Heart right ventricle (tissue), 16 donors: ENCODE measurements at regions not wholly inside any gene's neighbourhood (a gene's known extent, or its start where the extent isn't known, plus 50 kb on each side); places are given as distances from the start of the nearest gene placed in this dataset.

Experiments
- ATAC-seq, 8 donors: fragments of 200-7000 bp; cut with Tn5 transposase; one replicate each; pipeline ENCODE4 v1.9.1; 2020; ENCODE audit warnings: mild to moderate bottlenecking in 8 of 8, moderate library complexity in 8 of 8, moderate number of reproducible peaks in 1 of 8
- DNase-seq, 2 donors: peaks; one replicate each; pipeline ENCODE4 v3.0.0-alpha.2; 2020
- H3K27ac ChIP-seq, 10 donors: fragments of 200-600 bp; sonication (generic) in 2 of 10; one replicate each; pipeline versions ENCODE4 v1.5.0 to v1.8.0; 2020 to 2022; ENCODE audit warnings: mild to moderate bottlenecking in 3 of 10
- H3K27me3 ChIP-seq, 7 donors: fragments of 200-600 bp; one replicate each; pipeline ENCODE4 v1.8.0; 2021 to 2022; ENCODE audit warnings: mild to moderate bottlenecking in 2 of 7
- H3K36me3 ChIP-seq, 9 donors: fragments of 200-600 bp; sonication (generic) in 1 of 9; one replicate each; pipeline versions ENCODE4 v1.5.0 to v1.8.0; 2020 to 2022; ENCODE audit warnings: mild to moderate bottlenecking in 2 of 9
- H3K4me1 ChIP-seq, 9 donors: fragments of 200-600 bp; sonication (generic) in 1 of 9; one replicate each; pipeline versions ENCODE4 v1.5.0 to v1.8.0; 2020 to 2022; ENCODE audit warnings: mild to moderate bottlenecking in 4 of 9
- H3K4me3 ChIP-seq, 10 donors: fragments of 200-600 bp; sonication (generic) in 2 of 10; one replicate each; pipeline versions ENCODE4 v1.5.0 to v1.8.0; 2020 to 2022; ENCODE audit warnings: mild to moderate bottlenecking in 7 of 10, moderate library complexity in 2 of 10
- H3K9me3 ChIP-seq, 11 donors: fragments of 200-600 bp in 10 of 11; sonication (generic) in 2 of 11; one replicate each; pipeline versions ENCODE4 v1.5.0 to v1.8.0; 2013 to 2022; ENCODE audit warnings: mild to moderate bottlenecking in 2 of 11, control low read depth in 1 of 11, moderate library complexity in 1 of 11
- CTCF ChIP-seq, 9 donors: fragments of 200-600 bp; sonication (generic) in 2 of 9; IDR thresholded peaks; one replicate each; pipeline versions ENCODE4 v1.5.0 to v1.8.0; 2021 to 2022; ENCODE audit warnings: antibody characterized with exemption in 9 of 9, mild to moderate bottlenecking in 5 of 9, moderate library complexity in 1 of 9
- WGBS, 2 donors: extraction: QIAGEN DNeasy Blood & Tissue Kit; methylation state at CpG; one replicate each; pipeline ENCODE4 v1.1.7; 2013; ENCODE audit warnings: inconsistent platforms in 1 of 2; 5-methylcytosine and 5-hydroxymethylcytosine counted together
- intact Hi-C, 10 donors: fragments of 100-400 bp; cut with DNase I; formaldehyde crosslinking; loops; one replicate each; pipeline versions ENCODE4 v1.11.1 to v1.14.2; 2022
- donor health status: Arrhythmogenic right ventricular cardiomyopathy.
- donor health status: ischemic (EF 13 %, LVEDD 7.1; RV severe dilation, severe dysfunction).
- donor health status: healthy with polysubstance abuse.
- donor health status: DM: no; HTN: yes; CAD: no.
- donor health status: DM: no; HTN: no; CAD: no.
- donor health status: ischemic (EF 25% LVEDD 6.9; RV normal size, moderate dysfunction).
- donor health status: ischemic (EF 25% LVEDD 5.7; RV mildly dilated, moderate dysfunction).
- donor health status: healthy.
- donor health status: DM: yes; HTN: yes; CAD: no.
- donor health status: Ischemic cardiomyopathy.
- donor health status: ischemic (EF 35%, LVEDD 5.7; RV mildly dilated, moderate dysfunction).
- donor health status: nonischemic (EF 11% LVEDD 7.7; RV severe dilation, severe dysfunction).
- donor health status: DM: yes; HTN: yes; CAD: no.
- donor health status: PGD.
- donor health status: ischemic (EF 29% LVEDD 5.4; RV normal size, mild dysfunction).
- donor health status: nonischemic (EF 23%, LVEDD 6.1; RV moderate dilation, normal function).

- 73 to 83% methylated on average over 10 of the region's 10 CpGs for WGBS, 2 donors
- no peak overlapping the region for H3K27ac ChIP-seq
- no peaks in the 10 kb centered on the region for H3K9me3 ChIP-seq
- peaks cover 0 to 11% (median 7%) of the 10 kb centered on the region in 7 donors for H3K27me3 ChIP-seq
- TF ChIP-seq CTCF (IDR thresholded peaks at IDR 0.05) = no peak
- ATAC-seq (no peak), DNase-seq (no peak)
- intact Hi-C loops = no loop called here
- no peaks in the 10 kb centered on the region for H3K36me3 ChIP-seq
- H3K4me1 ChIP-seq = no peaks in the 10 kb centered on the region
- no peak overlapping the region for H3K4me3 ChIP-seq
These were observed 93.6 kb downstream of the USP22 start for GRCh38 chr17:20948984-20949777.
